NCI-H510A treated with DMSO at 0.1 percent for 48 hours (cell line): ENCODE measurements at regions not wholly inside any gene's neighbourhood (a gene's known extent, or its start where the extent isn't known, plus 50 kb on each side); places are given as distances from the start of the nearest gene placed in this dataset.

Experiments
- DNase-seq: peaks from one replicate; lab custom pipeline; 2025; lab: John Stamatoyannopoulos, UW

DNA sequence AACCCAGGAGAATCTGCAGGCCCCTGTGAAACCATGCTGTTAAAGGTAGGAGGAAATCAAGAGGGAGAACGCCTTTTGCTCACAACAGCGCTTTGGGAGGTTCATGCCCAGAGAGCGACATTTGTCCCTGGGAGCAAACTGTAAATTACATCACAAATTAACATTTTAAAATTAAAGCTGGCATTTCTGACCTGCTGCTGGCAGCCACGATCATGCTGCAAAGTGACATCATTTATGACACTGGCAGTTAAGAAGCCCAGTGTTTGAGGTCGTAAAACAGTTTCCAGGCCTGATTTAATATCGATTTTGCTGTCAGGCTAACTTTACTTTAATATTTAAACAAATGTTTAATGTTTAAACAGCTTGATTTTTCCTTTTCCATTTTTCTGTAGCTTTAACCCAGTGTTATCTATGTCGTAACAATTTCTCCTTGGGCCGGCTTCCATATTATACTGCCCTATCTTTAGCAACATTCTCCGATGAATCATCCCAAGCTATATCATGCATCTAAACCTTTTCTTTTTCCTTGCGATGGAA lies 86.5 kb upstream of the NPVF start:
- DNase-seq: no peak

DNA sequence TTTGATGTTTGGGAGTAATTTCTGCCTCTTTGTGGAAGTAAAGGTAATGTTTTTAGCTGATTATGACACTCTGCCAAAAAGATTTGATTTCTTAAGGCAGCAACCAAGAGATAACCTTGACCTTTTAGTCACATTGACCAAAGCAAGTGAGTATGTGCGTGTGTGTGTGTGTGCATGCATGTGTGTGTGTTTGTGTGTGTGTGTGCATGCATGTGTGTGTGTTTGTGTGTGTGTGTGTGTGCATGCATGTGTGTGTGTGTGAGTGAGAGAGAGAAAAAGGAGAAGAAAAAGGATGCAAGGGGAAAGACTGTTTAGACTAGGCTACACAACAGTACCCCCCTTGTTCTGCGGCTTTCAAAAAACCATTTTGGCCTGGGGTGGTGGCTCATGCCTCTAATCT lies 88.1 kb upstream of the NPVF start:
- DNase-seq: no peak

DNA sequence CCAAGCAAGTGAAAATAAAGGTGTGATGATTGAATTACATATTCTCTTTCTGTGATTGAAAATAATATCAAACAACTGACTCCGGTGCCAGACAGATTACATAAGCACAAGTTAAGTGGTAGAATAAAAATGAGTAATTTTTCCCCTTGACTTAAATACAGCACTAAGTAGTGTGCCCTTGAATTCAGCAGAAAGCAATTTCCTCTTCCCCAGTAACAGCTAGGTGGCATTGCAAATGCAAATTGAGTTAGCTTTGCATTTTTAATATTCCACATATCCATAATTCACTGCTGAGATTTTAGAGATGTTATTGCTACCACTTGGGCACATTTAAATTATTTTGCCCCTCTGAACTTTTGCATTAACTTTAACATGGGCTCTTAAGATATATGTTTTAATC lies 89.8 kb upstream of the NPVF start:
- no peak for DNase-seq

DNA sequence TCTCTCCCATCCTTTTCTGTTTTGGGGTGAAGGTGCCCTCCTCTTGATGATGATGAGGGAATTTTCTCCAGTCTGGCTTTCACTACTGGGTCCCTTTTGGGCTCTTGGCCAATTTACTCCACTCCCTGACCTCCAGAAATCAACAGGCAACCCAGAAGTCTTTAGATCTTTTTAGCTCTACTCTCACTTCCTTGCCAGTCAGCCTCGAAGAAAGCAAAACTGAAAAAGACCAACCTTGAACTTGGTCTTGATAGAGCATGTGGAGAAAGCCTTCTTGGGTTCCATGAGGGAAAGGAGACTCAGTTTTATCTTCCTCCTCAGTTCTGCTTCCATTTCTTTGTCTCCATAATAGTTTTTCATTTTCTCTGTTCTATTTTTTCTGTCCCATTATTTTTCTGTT lies 91.4 kb upstream of the NPVF start:
- DNase-seq: no peak

DNA sequence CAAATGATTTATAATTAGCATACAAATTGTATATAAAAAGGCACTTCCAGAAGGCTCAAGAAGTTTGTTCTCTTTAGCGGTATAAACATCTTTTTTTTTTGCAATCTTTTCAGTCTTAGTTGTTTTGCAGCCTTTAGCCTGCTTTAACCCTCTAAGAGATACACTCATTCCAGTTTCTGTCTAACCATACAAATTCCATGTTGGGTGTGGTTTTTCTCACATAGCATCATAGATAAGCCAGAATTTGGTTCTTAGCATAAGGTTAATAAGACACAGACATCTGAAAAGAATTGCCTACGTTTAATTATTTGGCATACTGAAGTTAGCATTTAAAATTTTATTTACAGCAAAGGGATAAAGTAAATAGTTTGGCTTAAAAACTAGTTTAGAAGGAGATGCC lies 92.5 kb upstream of the NPVF start:
- DNase-seq: no peak

DNA sequence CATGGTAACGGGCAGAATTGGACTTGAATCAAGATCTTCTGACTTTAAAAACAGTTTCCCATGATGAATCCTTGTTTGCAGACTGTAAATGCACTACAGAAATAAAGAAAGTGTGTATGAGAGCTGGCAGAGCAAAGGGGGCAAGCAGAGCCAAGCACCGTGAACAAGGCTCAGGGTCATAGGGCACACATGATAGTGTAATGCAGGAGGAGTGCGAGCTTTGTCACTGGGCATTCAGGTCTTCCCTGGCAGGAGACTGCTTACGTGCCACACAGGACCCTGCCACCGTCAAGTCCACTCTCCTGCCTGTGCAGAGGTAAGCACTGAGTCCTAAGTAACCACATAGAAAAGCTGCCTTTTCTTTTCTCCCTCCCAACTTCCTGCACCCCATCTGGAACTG lies 93.1 kb upstream of the NPVF start:
- DNase-seq: no peak

DNA sequence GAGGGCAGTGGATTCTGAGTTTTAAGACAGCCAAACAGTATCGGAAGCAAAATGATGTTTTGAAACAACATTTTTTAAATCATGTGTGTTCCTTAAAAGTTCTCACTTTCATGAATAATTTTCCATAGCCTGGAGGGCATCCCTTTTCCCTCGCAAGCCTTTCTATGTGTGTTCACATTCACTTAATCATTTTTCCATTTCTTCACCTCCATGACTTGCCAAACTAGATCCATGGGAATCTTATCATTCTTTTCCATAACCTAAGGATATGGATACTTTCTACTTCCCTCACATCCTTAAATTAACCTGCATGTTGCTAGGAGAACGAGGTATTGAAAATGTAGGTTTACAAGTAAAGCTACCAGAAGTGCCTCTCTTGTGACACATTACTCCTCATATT lies 94.2 kb upstream of the NPVF start:
- no peak for DNase-seq

DNA sequence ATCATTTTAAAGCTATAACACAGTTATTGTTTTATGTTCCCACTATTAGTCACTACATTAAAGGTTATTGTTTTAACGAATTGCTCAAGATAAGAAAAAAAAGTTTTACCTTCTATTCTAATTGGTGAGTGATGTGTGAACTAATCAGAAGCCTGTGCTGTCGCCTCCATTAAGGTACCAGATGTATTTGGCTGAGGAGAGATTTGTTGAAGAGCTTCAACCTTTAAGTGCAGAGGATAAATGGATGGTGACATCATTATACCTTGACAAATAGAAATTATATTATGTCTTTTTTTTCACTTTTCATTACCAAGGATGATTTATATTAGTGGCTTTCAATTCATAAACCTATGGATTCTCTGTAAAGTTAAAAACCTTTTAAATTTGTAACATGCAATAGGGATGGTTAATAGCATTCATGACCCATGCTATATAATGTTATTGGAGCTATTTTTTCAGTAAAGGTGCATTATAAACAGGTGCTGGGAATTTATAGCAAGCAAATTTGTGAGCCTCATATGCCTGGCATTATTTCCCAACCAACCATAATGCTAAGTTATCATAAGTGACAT lies 97.0 kb upstream of the NPVF start:
- DNase-seq: no peak

DNA sequence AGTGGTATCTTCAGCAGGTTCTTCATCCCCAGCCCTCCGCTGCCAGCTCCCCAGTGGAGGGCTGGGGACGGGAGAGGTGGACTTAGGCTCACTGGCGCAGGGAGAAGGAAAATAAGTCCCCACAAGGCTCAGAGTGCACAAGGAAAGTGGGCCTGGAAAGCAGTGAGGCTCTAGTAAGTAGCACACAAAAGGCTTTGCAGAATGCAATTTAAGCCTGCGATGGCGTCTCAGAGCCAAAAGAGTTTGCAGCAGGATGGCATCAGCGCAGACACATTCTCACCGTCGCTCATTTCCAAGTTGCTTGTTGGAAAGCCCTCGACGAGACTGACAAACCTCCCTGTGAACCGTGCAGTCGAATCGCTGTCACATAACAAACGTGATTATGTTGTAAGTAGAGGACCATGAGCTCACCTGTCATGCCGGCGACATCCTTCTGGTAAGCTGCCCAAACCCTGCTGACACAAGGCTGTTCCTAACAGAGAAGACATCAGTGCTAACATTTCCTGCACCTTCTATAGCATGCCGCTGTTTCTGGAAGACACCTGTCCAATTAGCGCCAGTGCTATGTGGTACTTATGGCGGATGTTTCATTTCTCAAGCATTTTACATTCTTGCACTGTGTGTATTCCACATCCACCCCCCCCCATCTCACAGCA lies 98.3 kb upstream of the NPVF start:
- no peak for DNase-seq

DNA sequence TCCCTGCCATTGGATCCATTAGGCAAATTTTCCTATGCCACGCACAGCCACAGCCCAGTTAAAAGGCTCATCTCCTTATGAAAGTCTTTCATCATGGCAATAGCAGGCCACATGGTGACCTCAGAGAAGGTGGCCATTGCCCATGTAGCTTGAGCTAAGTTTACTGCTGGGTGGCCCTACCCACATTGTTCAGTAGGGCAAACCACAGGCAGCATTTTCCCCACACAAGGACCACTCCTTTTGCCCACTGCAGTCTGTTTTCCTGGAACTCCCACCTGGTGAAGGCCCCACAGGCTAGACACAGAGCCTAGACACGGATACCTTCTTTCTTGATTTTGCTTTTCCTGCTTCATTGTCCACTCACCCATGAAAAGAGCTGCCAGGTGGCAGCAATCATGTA lies 101.5 kb upstream of the NPVF start:
- DNase-seq: peak; percentile 40

DNA sequence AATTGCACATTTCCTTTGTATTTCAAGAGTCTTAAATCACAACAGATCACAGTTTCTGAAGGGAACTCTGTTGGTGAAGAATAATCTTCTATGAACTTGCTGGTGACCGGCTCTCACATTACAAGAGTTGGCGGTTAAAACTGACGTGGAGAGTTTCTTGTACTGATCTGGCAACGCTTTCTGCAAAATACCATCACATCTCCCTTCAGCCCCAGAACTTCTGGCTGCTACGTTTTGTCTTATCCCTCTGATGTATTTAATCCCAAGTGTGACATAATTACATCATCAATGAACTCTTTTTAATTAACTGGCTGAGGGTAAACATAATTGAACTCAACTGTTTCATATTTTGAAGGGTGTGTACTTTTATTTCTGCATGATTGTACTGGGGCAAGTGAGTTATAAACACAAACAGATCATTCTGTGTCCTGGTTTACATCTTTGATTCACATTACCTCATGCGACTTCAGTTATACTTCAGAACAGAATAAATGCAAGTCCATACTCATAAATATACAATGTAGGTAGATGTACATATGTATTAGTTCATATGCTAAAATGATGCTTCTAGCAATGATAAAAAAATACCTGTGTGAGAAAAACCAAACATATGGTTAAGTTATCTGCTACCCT lies 105.1 kb upstream of the NPVF start:
- no peak for DNase-seq

DNA sequence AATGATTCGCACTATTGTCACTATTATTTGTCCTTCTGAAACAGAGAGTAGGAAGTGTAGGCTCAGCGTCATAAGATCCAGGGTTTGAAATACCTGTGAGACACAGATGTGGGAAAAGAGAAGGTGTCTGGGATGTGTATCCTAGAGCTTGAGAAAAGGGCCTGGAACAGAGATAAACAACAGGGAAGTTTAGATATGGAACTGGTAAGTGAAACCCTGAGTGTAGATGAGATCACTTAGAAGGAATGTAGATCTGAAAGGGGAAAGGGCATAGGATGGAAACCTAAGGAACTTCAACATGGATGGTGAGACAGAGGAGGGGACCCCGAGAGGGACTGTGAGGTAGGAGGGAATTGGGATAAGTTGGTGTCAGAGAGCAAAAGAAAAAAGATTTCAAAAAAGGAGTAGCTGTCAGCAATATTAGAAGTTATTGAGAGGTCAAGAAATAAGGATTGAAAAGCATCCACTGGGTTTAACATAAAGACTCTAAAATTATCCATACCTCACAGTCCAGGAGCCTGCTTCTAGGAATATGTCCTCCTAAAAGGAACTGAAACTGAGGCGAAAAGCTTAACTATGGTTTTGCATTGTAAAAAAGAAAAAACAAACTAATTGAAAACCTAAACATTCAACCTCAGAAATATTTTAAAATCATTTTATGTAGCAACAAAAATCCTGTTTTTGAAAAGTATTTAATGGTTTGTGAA lies 119.2 kb upstream of the NPVF start:
- DNase-seq: no peak

DNA sequence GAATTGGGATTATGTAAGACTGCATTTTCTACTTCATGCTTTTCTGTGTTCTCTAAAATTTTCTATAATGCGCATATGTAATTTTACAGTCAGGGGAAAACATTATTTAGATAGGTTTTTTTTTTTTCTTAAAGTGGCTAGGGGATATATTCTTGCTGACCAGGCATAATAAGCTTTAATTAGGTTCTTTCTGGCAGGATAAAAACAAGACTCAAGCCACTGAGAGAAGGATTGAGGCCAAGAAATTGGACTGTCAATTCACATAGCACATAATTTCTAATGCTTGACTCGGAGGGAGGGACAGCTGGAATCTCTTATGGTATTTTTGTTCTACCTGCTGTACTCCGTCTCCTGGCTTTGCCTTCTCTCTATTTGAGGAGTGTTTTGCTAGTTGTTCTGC lies 119.8 kb upstream of the NPVF start:
- no peak for DNase-seq

DNA sequence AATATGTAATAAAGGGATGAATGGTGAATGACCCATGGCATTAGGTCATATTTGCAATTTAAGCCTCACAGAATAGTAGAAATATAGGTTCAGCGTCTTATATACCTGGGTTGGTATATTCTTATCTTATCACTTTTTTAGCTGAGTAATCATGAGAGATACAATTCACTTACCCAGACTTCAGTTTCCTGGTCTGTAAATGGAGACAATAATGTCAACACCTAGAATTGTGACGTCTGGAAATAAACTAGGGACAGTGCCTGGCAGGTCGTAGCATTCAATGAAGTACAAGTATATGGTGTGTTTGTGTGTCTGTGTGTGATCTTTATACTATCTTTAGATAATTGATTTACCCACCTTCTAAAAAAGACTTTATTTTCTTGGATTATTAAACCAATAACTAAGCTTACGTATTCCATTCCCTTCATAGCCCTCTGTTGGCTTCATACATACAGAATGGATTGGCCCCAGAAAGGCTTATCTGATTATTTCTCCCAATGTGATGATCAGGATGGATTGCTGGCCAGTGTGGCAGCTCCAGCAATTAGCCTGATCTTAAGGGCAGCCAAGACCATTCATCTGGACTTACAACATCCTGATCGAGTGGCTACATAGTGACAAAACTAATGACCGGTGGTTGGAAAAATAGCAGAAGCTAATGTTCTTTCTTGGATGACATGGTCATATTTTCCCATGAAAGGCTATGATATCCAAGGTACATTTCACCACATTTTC lies 121.2 kb upstream of the NPVF start:
- no peak for DNase-seq

DNA sequence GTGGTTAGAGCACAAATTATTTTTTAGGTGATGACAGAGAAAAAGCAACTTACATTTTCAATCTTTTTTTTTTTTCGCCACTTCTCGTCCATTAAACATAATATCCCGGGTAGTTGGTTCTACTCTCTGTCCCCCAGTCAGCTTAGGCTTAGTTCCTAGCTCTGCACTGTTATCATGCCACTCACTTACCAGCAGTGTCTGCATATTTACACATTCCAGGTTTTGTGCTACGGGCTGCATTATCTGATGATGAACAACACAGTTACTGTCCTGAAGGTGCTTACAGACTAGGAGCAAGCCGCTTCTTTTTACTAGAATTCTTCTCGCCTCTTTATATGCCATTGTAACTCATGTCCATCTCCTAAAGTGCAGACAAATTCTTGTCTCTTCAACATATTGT lies 121.8 kb upstream of the NPVF start:
- DNase-seq: no peak

DNA sequence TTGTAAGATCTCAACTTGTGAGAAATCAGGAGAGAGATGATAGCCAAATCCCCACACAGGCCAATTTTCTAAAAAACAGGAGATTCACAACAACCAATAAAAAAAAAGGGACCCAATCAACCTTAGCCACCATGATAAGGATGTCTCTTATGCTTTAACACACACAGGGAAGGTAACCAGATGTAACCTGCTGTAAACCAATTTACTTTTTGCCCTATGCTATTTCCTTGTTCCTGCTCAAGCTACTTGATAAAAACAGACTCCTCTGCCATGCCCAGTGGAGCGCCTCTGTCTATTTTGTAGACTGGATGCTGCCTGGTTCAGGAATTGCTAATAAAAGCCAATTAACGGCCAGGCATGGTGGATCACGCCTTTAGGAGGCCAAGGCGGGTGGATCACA lies 123.5 kb upstream of the NPVF start:
- no peak for DNase-seq

DNA sequence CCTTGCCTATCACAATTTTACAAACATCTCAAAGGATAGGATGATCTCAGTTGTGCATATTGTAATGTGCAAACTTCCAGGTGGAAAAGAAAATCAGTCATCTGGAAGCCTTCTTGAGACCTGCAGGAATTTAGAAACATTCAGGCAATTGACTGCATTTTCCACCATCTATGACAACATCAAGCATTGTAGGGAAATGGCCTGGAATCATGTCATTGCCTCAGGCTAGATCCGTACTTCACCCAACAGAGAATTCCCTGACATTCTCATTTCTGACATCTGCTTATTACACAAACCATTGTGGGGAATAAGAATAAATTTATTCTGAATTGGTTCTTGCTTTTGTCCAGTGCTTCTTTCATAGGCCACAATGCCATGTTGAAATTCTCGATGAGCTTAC lies 124.9 kb upstream of the NPVF start:
- no peak for DNase-seq

DNA sequence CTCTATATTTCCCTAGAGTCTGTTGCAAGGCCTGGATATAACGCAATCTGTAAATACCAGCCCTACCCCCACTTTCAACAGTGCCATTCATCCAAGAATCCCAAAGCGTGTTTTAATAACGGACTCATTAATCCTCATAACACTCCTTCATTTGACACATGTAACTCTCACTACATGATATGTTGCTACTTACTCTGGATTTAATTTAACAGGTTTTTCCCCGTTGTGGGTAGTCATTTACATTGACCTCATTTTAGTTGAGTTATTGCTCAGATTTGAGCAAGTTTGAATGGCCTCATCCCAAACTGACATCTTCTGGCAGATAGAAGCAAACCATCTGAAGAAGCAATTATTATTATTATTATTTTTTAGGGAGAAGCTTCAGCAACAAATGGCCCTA lies 125.4 kb upstream of the NPVF start:
- no peak for DNase-seq

DNA sequence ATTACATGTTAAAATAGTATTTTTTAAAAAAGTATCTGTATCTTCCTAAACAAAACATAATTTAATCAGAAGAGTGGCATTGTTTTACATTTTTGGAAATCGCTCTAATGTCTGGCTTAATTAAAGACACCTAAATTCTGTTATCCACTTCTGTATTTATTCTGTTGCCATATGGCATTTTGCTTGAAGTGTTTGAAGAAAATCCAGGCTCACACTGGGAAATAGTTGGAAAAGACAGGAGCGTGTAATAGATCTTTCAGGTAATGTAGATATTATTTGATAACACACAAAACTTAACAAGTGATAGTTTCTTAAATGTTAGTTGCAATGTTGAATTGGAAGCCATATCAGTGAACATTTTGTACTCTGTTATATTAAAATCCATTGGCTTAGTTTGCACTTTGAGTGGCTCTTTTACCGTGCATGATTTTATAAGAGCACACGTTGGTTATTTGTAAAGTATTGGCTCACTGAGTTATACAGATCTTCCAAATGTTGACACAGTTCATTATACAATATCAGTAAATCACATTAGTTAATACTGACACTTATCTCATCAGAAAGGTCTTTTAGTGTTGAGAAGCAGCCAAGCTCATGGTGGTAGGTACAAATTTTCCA lies 128.4 kb upstream of the NPVF start:
- DNase-seq: peak; percentile 3

DNA sequence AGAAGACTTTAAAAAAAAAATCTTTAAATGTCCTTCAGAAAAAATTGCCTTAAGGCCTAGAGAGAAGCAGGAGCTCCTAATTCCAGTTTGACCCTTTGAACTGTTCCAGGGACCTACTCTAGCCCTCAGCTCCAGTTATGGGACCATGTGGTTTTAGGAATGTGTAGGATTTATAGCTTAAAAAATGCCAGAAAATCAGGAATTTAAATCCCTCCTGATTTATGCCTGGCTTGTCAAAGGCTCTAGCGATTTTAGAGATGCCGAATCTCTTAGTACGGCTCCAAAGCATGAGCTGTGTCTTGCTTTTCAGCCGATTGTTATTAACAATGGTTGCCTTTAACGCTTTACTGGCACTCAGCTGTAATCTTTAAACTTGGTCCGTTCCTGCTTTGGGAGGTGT lies 130.6 kb upstream of the NPVF start:
- no peak for DNase-seq

DNA sequence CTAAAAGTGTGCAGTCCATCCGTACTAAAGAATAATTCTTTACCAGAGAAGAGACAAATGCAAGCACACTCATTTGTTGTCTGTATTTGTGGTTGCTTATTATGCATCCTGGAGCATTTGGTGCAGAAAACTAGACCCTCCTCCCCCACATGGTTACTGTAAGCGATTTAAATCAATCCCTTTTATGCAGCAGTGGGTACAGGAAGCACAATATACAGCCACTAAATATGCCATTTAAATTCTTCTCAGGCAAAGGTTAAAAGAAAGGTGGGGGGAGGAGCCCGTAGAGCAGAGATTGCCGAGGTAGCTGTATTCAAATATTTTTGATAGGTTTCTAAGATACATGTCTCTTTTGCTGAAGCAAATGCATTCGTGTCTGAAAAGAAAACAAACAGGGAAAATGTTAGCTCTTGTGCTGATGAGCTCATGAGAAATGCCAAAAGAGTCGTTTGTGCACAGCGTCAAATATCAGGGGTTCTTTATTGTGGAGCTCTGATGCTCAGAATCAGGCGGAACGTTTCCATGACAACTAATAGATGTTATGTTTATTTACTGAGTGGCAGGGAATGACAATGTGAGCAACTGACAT lies 131.3 kb upstream of the NPVF start:
- peak; percentile 57 for DNase-seq

DNA sequence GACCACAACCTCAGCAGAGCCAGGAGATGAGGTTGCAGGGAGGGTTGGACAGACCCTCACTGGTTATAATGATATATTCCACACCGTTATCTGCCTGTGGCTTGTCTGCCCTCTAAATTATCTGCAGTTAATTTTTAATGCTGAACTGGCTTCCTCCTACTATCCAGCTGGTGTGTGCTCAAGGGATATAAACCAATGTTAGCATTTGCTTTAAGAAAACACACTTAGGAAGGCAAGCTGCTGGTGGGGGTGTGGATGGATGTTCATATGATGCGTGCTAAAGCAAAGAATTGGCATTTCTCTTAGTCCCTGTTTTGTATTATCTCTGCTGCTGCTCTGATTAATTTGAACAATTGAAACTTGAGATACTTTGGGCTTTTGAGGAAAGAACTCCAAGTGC lies 132.2 kb upstream of the NPVF start:
- DNase-seq: peak; percentile 12
